ENCODE measurements at regions not wholly inside any gene's neighbourhood (a gene's known extent, or its start where the extent isn't known, plus 50 kb on each side); places are given as distances from the start of the nearest gene placed in this dataset.

- DNase-seq (ENCODE audit: low spot score): no peak
Observed at GRCh38 chr16:85375282-85375681, 237.8 kb upstream of the GSE1 start.

DNA sequence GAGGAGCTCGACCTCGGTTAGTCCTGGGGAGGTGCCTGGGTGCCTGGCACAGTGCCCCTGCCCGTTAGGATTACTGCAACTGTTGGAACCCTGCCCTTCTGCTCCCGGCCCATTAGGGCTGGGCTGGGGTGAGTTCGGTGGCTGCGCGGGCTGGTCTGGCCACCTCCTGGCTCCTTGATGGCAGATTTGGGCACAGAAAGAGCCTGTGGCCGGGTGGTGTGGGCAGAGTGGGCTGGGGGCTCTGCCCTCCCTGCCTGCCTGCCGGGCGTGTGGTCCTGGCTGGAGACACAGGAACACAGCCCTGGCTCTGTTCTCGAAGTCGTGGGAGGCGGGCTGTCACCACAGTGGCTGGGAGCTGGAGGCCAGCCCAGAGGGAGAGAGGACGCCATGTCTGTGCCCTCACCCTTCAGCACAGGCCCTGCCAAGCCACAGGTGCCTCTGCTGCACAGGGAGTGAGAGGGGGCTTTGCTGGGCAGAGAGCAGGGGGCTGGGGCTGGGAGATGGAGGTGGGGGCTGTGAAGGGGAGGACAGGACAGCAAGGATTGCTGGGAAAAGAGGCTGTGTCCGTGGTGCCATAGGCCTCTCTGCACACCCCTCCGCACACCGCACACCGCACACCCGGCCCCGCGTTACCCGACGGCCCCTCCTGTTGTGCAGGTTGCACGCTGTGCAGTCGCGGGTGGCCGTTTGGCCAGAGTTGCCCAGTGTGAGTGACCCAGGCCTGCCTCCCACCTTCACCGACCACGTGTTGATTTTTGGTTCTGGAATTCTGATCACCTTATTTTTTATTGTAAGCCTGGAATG is 236.6 kb upstream of the GSE1 start:
- DNase-seq (ENCODE audit: low spot score): no peak

DNA sequence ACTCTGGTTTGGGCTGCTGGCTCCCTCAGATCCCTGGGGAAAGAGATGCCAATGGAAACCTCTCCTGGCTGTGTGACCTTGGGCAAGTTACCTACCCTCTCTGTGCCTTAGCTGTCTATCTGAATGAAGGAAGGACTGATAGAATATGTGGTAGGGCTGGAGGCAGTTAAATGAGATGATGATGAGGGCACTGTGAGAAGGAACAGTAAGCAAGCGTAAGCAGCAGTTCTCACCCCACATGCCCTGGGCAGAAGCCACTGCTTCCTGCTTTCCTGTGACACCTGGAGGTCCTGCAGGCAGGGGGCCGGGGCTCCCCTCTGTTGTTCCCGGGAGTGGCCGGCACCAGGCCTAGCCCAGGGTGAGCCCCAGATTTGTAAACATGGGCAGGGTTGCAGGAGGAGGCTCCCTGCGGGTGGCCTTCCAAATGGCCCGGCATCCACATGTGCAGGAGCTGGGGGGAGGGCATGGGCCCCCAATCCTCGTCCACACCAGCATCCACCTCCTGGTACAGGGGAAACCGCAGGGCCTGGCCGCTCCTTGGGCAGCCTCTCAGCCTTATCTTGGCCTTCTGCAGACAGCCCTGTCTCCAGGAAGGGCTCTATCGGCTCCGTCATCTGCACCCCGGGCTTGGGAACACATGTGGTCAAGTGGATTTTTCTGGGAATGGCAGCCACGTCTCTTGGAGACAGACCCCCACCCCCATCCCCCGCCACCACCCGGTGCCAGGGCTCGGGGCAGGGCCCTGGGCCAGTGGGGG is 235.6 kb upstream of the GSE1 start:
- no peak for DNase-seq (ENCODE audit: low spot score)

DNA sequence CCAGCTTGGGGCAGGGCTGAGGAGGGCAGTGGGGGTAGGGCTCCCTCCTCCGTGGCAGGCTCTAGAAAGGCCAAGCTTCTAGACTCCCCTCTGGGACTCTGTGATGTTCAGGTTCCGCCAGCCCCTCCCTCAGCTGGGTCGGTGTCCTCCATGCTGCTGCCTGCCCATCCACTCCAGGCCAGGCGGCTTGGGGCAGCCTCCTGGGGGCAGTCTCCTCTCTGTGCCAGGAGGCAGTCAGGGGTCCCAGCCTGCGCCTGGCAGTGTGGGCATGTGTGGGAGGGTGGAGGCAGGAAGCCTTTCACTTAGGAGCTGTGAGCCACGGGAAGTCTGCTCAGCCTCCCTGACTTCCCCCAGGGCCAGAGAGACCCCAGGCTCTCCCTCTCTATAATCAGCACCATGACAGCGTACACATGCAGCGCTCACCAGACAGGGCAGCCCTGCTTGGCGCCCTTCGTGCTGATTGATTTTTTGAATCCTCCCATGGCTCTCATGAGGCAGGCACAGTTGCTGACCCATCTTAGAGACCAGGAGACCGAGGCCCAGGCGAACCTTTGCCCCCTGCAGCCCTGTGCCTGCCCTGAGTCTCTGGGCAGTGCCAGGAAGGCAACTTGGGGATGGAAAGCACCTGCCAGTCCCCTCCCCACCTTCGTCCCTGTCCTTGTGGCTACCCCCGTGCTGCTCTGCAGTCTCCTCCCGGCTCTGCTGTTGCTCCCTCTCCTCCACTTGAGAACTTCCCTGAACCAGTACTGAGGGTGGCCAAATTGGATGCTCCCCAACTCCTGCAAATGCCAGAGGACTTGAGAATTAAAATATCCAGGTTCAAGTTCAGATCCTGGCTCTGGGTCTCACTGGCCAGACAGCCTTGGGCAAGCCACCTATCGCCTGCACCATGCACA is 234.7 kb upstream of the GSE1 start:
- DNase-seq (ENCODE audit: low spot score): no peak

- DNase-seq (ENCODE audit: low spot score): no peak
Observed at GRCh38 chr16:85379041-85380001, 233.8 kb upstream of the GSE1 start.

GRCh38 chr16:85380002-85380395 is 233.1 kb upstream of the GSE1 start:
- no peak for DNase-seq (ENCODE audit: low spot score)

GRCh38 chr16:85380905-85381737 is 232.0 kb upstream of the GSE1 start:
- DNase-seq (ENCODE audit: low spot score): no peak

DNA sequence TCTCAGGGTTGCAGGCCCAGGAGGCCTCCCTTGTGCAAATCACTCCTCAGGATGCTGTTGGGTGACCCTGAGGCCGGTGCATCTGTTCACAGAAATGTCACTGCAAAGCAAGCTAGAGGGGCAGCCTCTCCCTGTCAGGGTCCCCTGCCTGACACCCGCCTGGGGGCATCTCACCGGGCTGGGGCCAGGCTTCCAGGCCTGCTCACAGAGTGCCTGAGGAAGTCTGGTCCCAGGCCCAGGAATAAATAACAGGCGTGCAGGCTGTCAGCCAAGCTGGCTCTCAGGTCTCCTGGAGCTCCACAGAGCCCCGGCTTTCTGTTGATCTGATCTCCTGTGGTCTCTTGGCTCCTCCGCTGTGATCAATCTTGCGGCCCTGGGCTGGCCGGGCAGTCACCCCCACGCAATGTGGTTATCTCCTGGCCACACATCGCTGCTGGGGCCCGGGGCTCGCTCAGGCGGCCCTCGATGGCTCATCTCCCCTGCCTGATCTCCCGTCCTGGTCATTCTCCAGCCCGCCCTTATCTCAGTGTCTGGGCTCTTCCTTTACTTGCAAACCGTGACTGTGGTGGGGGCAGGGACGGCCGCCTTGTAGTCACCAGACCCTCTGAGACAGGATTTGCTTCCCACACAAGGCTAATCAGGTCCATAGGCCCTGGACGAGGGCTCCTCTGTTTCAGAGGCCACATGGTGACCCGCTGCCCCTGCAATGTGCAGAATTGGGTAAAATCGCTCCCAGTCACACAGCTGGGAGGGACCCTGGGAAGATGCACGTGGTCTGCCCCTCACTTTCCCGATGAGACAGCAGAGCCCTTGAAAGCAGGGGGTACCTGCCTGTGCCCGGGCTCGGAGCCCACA is 231.2 kb upstream of the GSE1 start:
- DNase-seq (ENCODE audit: low spot score): no peak

GRCh38 chr16:85382717-85383118 is 230.4 kb upstream of the GSE1 start:
- no peak for DNase-seq (ENCODE audit: low spot score)

- DNase-seq (ENCODE audit: low spot score): no peak
Observed at GRCh38 chr16:85383836-85384832, 229.0 kb upstream of the GSE1 start.

DNA sequence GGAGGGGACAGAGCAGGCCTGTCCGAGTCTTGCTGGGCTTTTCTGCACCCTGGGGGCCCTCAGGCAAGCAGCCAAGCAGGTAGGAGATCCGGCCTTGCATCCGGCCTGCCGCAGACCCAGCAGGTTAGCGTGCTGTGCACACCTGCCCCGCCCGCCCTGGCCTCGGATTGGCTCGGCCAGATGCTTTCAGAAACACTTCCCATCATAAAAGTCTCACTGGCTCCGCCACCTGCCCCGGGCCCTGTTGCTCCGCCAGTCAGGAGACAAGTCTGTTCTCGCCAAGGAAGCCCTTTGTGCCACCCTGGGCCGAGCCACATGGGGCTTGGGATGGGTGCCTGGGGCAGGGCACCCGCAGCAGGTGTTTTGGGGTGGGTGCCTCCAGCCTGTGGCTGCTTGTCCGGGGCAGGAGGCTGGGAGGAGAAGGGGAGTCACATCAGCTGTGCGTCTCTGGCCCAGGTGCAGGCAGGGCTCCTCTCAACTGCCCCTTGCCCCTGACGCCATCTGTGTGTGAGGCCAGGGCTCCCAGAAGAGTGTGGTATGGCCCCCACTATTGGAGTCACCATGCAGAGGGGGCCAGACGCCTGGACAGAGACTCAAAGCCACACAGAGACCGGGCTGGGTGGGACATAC is 228.2 kb upstream of the GSE1 start:
- no peak for DNase-seq (ENCODE audit: low spot score)

DNA sequence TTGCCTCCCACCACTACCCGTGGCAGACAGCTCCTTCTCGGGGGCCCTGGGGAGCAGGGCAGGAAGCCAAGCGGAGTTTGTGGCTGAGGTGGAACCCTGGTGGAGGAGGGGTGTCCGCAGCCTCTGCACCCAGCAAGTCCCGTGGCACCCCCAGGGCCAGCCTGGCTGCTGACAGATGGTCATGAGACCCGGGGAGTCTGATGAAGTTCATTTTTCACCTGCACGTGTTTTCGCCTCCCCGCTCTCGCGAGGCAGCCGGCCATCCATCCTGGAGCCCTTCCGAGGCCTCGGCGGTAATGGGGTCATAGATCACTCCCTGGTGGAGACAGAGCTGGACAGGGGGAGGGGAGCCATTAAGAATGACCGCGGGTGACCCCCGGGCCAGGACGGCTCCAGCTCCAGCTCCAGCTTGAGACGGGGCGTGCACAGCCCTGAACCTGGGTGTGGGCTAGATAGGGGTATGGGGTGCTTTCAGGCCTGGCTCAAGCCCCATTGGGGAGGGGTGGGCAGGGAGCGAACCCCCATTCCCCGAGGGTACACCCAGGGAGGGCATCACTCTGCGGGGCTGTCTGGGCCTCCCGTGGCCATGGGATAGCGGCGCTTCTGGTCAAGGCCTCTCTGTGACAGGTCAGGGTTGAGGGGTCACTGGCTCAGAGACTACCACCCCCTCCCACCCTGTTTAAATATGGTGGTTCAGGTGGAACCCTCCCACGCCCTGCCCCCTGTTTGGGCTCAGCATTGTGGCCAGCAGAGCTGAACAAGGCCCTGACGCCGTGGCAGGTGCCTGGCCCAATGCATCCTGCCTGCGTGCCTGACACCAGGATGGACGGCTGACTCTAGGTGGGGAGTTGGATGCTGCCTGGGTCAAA is 227.4 kb upstream of the GSE1 start:
- DNase-seq (ENCODE audit: low spot score): no peak

DNA sequence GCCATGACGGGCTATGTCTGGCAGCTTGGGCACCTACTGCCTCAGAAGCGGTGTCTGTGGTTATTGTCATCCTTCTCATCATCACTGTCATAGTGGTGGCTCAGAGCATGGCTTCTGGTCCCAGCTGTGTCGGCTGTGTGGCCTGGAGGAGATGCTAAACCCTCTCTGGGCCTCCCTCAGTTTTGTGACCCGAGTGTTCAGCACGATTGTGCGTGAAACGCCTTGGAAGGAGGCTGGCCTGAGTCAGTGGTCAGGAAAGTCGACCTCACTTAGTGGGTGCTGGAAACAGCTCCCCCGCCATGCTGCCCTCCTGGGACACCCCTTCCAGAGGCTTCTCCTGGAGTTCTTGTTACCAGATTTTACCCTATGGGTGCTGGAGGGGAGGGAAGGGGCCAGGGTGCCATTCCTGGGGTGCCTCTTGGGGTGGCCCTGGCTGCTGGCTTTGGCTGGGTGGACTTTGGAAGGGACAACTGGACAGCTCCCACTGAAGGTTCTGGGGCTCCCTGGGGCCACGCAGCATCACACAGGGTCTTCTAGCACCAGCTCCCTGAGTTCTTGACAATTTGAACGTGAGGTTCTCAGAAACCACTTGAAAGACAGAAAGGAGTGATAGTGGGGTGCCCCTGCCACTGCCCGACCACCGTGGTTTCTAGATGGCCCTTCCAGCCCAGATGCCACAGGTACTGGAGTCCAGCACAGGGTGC is 226.5 kb upstream of the GSE1 start:
- no peak for DNase-seq (ENCODE audit: low spot score)

DNA sequence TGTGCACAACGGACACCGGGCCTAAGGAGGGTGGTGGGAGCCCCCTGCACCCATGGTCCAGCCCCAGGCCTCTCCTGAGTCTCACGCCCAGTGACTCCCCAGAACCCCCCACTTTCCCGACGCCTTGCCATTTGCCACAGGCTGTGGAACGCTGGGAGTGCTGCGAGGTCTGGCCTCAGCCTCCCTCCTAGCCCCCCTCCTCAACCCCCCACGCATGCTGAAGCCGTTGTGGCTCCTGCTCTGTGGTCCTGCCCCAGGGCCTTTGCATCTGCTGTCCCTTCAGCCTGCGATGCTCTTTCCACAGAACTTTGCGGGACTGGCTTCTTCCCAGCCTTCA is 226.0 kb upstream of the GSE1 start:
- no peak for DNase-seq (ENCODE audit: low spot score)

GRCh38 chr16:85387731-85388295 is 225.3 kb upstream of the GSE1 start:
- DNase-seq (ENCODE audit: low spot score): no peak

All from mucosa of gallbladder (tissue), 1 donor.